HCT116 (cell line): ENCODE measurements at regions not wholly inside any gene's neighbourhood (a gene's known extent, or its start where the extent isn't known, plus 50 kb on each side); places are given as distances from the start of the nearest gene placed in this dataset.

Experiments used
- ATAC-seq: fragments of 200-7000 bp; cut with Tn5 transposase; 2 replicates; pipeline ENCODE4 v1.9.1; 2020; ENCODE audit warnings: mild to moderate bottlenecking, moderate library complexity
- BruUV-seq: library from RNA; stranded (reverse); fragments of 400-500 nt; replicated peaks from 2 replicates; lab custom pipeline; 2021; lab: Mats Ljungman, UMichigan
- CTCF ChIA-PET: fragments of 300-600 bp; sonication (Branson Sonifier 250); formaldehyde crosslinking; loops from one replicate; lab custom pipeline; 2021; ENCODE audit warnings: antibody characterized with exemption; lab: Charles Lee
- POLR2A ChIA-PET: fragments of 300-600, 350-600 bp; sonication (Branson Sonifier 250); formaldehyde crosslinking; loops from one replicate; lab custom pipeline; 2021; ENCODE audit warnings: antibody characterized with exemption; lab: Charles Lee
- RAD21 ChIA-PET, 2 experiments: fragments of 300-600 bp; sonication (Branson Sonifier 250); formaldehyde crosslinking; loops; one replicate each; lab custom pipeline; 2023; ENCODE audit warnings: low total read pairs in 2 of 2; ENCODE audit not compliant: uncharacterized antibody in 2 of 2, unreplicated experiment in 2 of 2, low non-redundant PET in 1 of 2; lab: Charles Lee
- DNase-seq: peaks from one replicate; pipeline ENCODE4 v3.0.0-alpha.2; 2010; ENCODE audit warnings: low read depth, low spot score
- H2AFZ ChIP-seq: fragments of 200-600 bp; shearing (Covaris generic), sonication (generic); 2 replicates; pipeline ENCODE4 v1.6.1; 2017; ENCODE audit warnings: low read depth, mixed run types, mixed read lengths, antibody characterized with exemption, low read length; ENCODE audit not compliant: poor library complexity, severe bottlenecking
- H3K27ac ChIP-seq: 2 replicates; pipeline ENCODE4 v1.5.1; 2012; ENCODE audit warnings: low read depth, low read length
- H3K27me3 ChIP-seq: fragments of 200-600 bp; sonication (generic); 2 replicates; pipeline ENCODE4 v1.6.1; 2016; ENCODE audit warnings: mixed run types, low read length, mixed read lengths; ENCODE audit not compliant: insufficient read depth
- H3K36me3 ChIP-seq, 2 experiments: fragments of 200-500 bp in 1 of 2; fragments of 200-600 bp in 1 of 2; sonication (Bioruptor generic) in 1 of 2; sonication (generic) in 1 of 2; 2 replicates each; pipeline versions ENCODE4 v1.5.1 to v1.6.1; 2014 to 2016; ENCODE audit warnings: low read length in 2 of 2, inconsistent platforms in 1 of 2, mixed read lengths in 1 of 2, mixed run types in 1 of 2; ENCODE audit not compliant: insufficient read depth in 2 of 2, control insufficient read depth in 1 of 2
- H3K4me1 ChIP-seq, 2 experiments: fragments of 200-600 bp in 1 of 2; sonication (generic) in 1 of 2; 2 replicates each; pipeline versions ENCODE4 v1.5.1 to v1.6.1; 2012 to 2017; ENCODE audit warnings: low read length in 2 of 2, inconsistent platforms in 1 of 2, mild to moderate bottlenecking in 1 of 2, mixed read lengths in 1 of 2, mixed run types in 1 of 2, moderate library complexity in 1 of 2; ENCODE audit not compliant: insufficient read depth in 2 of 2, control insufficient read depth in 1 of 2
- H3K4me2 ChIP-seq: fragments of 200-600 bp; sonication (generic); 2 replicates; pipeline ENCODE4 v1.6.1; 2017; ENCODE audit warnings: mixed run types, low read length, mixed read lengths
- H3K4me3 ChIP-seq, 2 experiments: fragments of 200-600 bp in 1 of 2; sonication (generic) in 1 of 2; replicated peaks in 1 of 2; 2 replicates each; pipeline ENCODE4 v1.5.1; 2011 to 2016; ENCODE audit warnings: low read length in 2 of 2, control low read depth in 1 of 2, low read depth in 1 of 2, mild to moderate bottlenecking in 1 of 2, mixed read lengths in 1 of 2, mixed run types in 1 of 2
- H3K79me2 ChIP-seq: fragments of 200-600 bp; sonication (generic); 2 replicates; pipeline ENCODE4 v1.6.1; 2017; ENCODE audit warnings: mild to moderate bottlenecking, mixed run types, low read length, moderate library complexity, mixed read lengths; ENCODE audit not compliant: insufficient read depth
- H3K9ac ChIP-seq: fragments of 200-600 bp; sonication (generic); 2 replicates; pipeline ENCODE4 v1.6.1; 2016; ENCODE audit warnings: low read length, mixed read lengths
- H3K9me2 ChIP-seq: fragments of 200-600 bp; sonication (generic), shearing (Covaris generic); 2 replicates; pipeline ENCODE4 v1.6.1; 2017; ENCODE audit warnings: mixed run types, mild to moderate bottlenecking, moderate library complexity; ENCODE audit not compliant: insufficient read depth
- H3K9me3 ChIP-seq, 2 experiments: fragments of 200-500 bp in 1 of 2; fragments of 200-600 bp in 1 of 2; sonication (Bioruptor generic) in 1 of 2; sonication (generic) in 1 of 2; 2 replicates each; pipeline ENCODE4 v1.6.1; 2014 to 2017; ENCODE audit warnings: low read length in 2 of 2, mixed read lengths in 2 of 2, inconsistent platforms in 1 of 2, low read depth in 1 of 2, mild to moderate bottlenecking in 1 of 2, mixed run types in 1 of 2, moderate library complexity in 1 of 2; ENCODE audit not compliant: control insufficient read depth in 1 of 2, insufficient read depth in 1 of 2
- H4K20me1 ChIP-seq: fragments of 200-600 bp; sonication (generic), shearing (Covaris generic); 2 replicates; pipeline ENCODE4 v1.6.1; 2017; ENCODE audit warnings: mixed run types, mild to moderate bottlenecking, moderate library complexity; ENCODE audit not compliant: insufficient read depth
- CEBPB ChIP-seq: IDR thresholded peaks from 2 replicates; pipeline ENCODE4 v1.6.1; 2012; ENCODE audit warnings: low read depth
- JUND ChIP-seq: IDR thresholded peaks from 2 replicates; pipeline ENCODE4 v1.6.1; 2012
- POLR2AphosphoS5 ChIP-seq: IDR thresholded peaks from 2 replicates; pipeline ENCODE4 v1.6.1; 2011; ENCODE audit warnings: mild to moderate bottlenecking, low read depth, low read length, moderate library complexity
- SIN3A ChIP-seq: IDR thresholded peaks from 2 replicates; pipeline ENCODE4 v1.6.1; 2012; ENCODE audit warnings: low read depth
- SP1 ChIP-seq: IDR thresholded peaks from 2 replicates; pipeline ENCODE4 v1.6.1; 2012; ENCODE audit warnings: low read depth
- SRF ChIP-seq: IDR thresholded peaks from 2 replicates; pipeline ENCODE4 v1.6.1; 2012; ENCODE audit warnings: low read depth
- ZFX ChIP-seq: fragments of 450-650 bp; IDR thresholded peaks from 2 replicates; pipeline ENCODE4 v1.6.1; 2017
- intact Hi-C: fragments of 100-400 bp; cut with micrococcal nuclease; formaldehyde crosslinking; loops from 2 replicates; pipeline ENCODE4 v1.10.0; 2022
- TF ChIP-seq, protein P1 (sequence below): IDR thresholded peaks from 2 replicates; pipeline ENCODE4 v1.6.1; 2012; ENCODE audit warnings: low read depth
- TF ChIP-seq, protein P2 (sequence below), 3 experiments: fragments of 200-600 bp in 1 of 3; sonication (generic) in 1 of 3; IDR thresholded peaks in 2 of 3; conservative IDR thresholded peaks in 1 of 3; 2 replicates each; pipeline ENCODE4 v1.5.1; 2012 to 2017; ENCODE audit warnings: low read depth in 2 of 3, low read length in 2 of 3, antibody characterized with exemption in 1 of 3, borderline replicate concordance in 1 of 3, control low read depth in 1 of 3, mild to moderate bottlenecking in 1 of 3, mixed read lengths in 1 of 3, mixed run types in 1 of 3, moderate library complexity in 1 of 3; ENCODE audit not compliant: insufficient read depth in 1 of 3

DNA sequence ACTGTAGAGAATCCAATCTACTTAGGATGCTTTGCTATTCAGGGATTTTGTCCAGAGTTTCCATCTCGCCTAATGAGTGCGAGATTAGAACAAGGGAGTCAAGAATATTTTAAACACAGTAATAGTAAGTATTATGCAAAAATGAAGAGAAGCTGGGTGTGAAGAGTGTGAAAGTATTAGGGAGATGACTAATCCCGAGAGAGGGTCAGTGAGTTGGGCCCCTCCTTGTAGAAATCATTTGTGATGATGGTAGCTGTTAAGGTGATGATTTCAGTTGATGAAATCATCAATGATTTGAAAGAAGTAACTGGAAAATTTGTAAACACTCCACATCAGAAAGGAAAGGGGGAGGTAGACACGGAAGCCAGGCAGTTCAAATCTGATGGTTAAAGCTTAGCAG is 478.9 kb upstream of the MGAT4C start:
- Histone ChIP-seq H3K4me1 (no peaks in the 10 kb centered on the region), H3K27ac (no peak overlapping the region), H3K9me3 (no peaks in the 10 kb centered on the region), H3K9me2 (no peaks in the 10 kb centered on the region; the same call in 1 of the 2 replicates), H2AFZ (no peak overlapping the region), H3K36me3 (no peaks in the 10 kb centered on the region), H3K9ac (no peak overlapping the region), H3K4me2 (no peak overlapping the region), H4K20me1 (no peaks in the 10 kb centered on the region), H3K27me3 (no peaks in the 10 kb centered on the region), H3K4me3 (no peak overlapping the region), H3K79me2 (no peaks in the 10 kb centered on the region)
- intact Hi-C loops, result loop anchor here (10.0 kb wide), 1 partner anchor 470 kb away; no protein-coding TSS in a partner anchor
- CTCF ChIA-PET, result no interaction called here
- RAD21 ChIA-PET, result no interaction called here
- ATAC-seq (no peak), DNase-seq (no peak)
- POLR2A ChIA-PET, result no interaction called here
- no peak for TF ChIP-seq SRF
- TF ChIP-seq JUND, result no peak
- TF ChIP-seq, protein P1, sequence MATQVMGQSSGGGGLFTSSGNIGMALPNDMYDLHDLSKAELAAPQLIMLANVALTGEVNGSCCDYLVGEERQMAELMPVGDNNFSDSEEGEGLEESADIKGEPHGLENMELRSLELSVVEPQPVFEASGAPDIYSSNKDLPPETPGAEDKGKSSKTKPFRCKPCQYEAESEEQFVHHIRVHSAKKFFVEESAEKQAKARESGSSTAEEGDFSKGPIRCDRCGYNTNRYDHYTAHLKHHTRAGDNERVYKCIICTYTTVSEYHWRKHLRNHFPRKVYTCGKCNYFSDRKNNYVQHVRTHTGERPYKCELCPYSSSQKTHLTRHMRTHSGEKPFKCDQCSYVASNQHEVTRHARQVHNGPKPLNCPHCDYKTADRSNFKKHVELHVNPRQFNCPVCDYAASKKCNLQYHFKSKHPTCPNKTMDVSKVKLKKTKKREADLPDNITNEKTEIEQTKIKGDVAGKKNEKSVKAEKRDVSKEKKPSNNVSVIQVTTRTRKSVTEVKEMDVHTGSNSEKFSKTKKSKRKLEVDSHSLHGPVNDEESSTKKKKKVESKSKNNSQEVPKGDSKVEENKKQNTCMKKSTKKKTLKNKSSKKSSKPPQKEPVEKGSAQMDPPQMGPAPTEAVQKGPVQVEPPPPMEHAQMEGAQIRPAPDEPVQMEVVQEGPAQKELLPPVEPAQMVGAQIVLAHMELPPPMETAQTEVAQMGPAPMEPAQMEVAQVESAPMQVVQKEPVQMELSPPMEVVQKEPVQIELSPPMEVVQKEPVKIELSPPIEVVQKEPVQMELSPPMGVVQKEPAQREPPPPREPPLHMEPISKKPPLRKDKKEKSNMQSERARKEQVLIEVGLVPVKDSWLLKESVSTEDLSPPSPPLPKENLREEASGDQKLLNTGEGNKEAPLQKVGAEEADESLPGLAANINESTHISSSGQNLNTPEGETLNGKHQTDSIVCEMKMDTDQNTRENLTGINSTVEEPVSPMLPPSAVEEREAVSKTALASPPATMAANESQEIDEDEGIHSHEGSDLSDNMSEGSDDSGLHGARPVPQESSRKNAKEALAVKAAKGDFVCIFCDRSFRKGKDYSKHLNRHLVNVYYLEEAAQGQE, result no peak
- no peak for TF ChIP-seq ZFX
- no peak for TF ChIP-seq POLR2AphosphoS5
- no TSS peak for BruUV-seq

DNA sequence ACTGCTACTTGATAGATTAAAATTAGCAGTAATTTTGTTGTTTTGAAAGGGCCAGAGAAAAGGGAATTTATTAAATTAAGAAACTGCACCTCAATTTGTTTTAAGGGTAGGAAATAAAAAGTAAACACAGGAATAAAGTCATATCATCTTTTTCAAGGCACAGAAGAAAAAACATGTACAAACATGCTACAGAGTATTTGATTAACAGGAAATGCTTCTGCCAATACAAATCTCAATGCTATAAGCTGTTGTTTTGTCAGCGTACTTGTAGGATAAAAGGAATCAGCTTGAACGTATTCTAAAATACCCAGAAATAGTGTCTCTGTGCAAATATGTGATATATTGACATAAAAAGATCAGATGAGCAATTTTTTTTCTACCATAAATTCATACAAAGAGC is 474.0 kb upstream of the MGAT4C start:
- Histone ChIP-seq H3K4me3 (no peak overlapping the region), H3K9ac (no peak overlapping the region), H3K27me3 (no peaks in the 10 kb centered on the region), H3K79me2 (no peaks in the 10 kb centered on the region), H4K20me1 (no peaks in the 10 kb centered on the region), H3K36me3 (no peaks in the 10 kb centered on the region), H2AFZ (no peak overlapping the region), H3K27ac (no peak overlapping the region), H3K4me1 (no peaks in the 10 kb centered on the region; a peak in 1 of 4 replicates), H3K9me3 (no peaks in the 10 kb centered on the region), H3K4me2 (no peak overlapping the region), H3K9me2 (no peaks in the 10 kb centered on the region)
- intact Hi-C loops, result loop anchor here (10.0 kb wide), 1 partner anchor 465 kb away; no protein-coding TSS in a partner anchor
- no TSS peak for BruUV-seq
- ChIA-PET RAD21 (no interaction called here), CTCF (no interaction called here), POLR2A (no interaction called here)
- no peak for DNase-seq
- TF ChIP-seq SIN3A (no peak), SP1 (no peak), CEBPB (no peak), POLR2AphosphoS5 (no peak), SRF (no peak)
- TF ChIP-seq, protein P2, sequence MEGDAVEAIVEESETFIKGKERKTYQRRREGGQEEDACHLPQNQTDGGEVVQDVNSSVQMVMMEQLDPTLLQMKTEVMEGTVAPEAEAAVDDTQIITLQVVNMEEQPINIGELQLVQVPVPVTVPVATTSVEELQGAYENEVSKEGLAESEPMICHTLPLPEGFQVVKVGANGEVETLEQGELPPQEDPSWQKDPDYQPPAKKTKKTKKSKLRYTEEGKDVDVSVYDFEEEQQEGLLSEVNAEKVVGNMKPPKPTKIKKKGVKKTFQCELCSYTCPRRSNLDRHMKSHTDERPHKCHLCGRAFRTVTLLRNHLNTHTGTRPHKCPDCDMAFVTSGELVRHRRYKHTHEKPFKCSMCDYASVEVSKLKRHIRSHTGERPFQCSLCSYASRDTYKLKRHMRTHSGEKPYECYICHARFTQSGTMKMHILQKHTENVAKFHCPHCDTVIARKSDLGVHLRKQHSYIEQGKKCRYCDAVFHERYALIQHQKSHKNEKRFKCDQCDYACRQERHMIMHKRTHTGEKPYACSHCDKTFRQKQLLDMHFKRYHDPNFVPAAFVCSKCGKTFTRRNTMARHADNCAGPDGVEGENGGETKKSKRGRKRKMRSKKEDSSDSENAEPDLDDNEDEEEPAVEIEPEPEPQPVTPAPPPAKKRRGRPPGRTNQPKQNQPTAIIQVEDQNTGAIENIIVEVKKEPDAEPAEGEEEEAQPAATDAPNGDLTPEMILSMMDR (IDR thresholded peaks at IDR 0.05 in 2 of 3, conservative IDR thresholded peaks at IDR 0.05 in 1 of 3; ENCODE audit: borderline replicate concordance in 1 of 3, insufficient read depth in 1 of 3, low read depth in 2 of 3, low read length in 2 of 3), result no peak
- ATAC-seq, result no peak
